ENCODE measurements at regions not wholly inside any gene's neighbourhood (a gene's known extent, or its start where the extent isn't known, plus 50 kb on each side); places are given as distances from the start of the nearest gene placed in this dataset.
"Not testable (repeated sequence)": the region's sequence is repeated elsewhere in the genome, so short reads cannot be mapped to it uniquely, and the experiment has no call there.

DNA sequence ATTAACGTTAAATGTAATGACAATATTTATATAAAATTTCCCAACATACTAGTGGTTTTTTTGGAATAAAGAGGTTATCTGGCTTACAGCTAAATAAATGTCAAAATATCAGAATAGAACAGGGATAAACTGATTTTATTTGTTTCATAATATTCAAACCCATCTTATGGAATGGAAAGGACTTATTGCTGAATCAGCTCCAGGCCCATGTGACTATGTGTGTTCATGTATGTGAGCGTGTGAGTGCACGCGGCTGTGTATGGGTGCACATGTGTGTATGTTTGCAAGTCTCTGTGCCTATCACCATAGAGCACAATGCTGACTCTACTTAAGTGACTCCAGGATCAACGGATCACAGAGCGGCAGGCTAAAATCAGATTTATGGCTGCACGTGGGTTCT lies 392.3 kb upstream of the GRM7 start:
- no peak for DNase-seq (ENCODE audit: low read depth in 1 of 2, low spot score in 1 of 2)

DNA sequence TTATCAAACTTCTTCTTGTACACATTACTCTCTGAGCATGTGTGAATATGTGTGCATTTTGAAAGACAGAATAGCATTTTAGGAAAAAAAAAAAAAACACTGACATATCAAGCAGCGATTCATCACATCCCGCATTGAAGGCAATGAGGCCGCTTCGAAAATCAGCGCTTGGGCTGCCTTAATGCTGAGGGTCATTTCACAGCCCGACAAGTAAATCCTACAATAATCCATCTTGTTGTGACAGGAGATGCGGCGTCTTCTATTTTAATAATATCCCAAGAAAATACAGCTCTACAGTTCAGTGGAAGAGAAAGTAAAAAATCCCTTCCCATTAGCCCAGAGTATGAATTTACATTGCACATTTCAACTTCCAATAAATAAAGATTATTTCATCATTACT lies 389.2 kb upstream of the GRM7 start:
- no peak for DNase-seq (ENCODE audit: low read depth in 1 of 2, low spot score in 1 of 2)

DNA sequence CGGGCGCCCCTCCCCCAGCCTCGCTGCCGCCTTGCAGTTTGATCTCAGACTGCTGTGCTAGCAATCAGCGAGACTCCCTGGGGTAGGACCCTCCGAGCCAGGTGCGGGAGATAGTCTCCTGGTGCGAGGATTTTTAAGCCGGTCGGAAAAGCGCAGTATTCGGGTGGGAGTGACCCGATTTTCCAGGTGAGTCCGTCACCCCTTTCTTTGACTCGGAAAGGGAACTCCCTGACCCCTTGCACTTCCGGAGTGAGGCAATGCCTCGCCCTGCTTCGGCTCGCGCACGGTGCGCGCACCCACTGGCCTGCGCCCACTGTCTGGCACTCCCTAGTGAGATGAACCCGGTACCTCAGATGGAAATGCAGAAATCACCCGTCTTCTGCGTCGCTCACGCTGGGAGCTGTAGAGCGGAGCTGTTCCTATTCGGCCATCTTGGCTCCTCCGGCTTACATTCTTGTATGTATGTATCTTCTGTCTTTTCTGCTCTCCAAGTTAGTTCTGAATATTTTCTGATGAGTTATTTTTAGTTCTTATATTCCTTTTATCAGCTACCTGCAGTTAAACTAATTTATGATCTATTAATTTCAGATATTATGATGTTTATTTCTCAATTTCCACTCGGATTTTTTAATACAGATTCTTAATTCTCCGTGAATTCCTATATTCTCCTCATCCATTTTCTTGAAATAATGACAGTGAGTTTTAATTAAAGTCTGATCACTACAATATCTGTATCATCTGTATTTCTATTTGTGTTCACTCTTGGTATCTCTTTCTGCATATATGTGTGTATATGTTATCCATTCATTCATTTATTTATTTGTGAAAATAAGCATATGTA lies 370.2 kb upstream of the GRM7 start:
- DNase-seq (ENCODE audit: low read depth in 1 of 2, low spot score in 1 of 2) = not testable (repeated sequence)

DNA sequence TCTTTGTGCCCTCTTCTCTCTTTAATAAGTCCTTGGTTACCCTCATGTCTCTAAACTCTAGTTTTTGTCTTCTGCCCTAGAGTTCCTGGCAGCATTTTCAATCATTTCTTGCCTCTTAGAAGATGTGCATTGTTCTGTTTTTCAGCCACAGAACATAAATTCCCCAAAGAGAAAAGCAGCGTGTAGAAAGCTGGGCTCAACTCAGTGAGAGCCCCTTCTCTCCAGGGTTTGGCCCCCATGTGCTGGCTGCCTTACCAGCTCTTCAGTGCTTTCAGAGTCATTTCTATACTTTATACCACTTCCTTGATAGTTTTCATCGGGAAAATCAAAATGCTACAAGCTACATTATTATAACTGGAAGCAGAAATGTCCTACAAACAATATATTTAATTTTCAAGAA lies 369.1 kb upstream of the GRM7 start:
- no peak for DNase-seq (ENCODE audit: low read depth in 1 of 2, low spot score in 1 of 2)

DNA sequence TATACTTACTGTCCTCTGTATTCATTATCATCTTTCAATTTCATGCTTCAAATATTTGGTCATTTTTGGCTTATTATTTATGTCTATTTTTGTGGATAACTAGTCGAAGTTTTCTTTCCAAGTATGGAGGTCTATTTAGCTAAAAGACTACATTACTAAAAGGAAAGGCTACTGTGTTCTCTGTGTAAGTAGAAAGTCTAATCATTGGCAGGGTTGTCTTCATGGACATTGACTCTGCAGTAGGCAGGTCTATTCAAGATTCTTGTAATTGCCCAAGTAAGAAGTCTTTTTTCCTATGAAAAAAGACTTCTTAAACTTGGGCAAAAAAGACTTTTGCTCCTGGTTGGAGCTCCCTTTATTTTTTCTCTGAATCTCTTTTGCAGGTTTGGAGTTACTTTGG lies 368.6 kb upstream of the GRM7 start:
- no peak for DNase-seq (ENCODE audit: low read depth in 1 of 2, low spot score in 1 of 2)

DNA sequence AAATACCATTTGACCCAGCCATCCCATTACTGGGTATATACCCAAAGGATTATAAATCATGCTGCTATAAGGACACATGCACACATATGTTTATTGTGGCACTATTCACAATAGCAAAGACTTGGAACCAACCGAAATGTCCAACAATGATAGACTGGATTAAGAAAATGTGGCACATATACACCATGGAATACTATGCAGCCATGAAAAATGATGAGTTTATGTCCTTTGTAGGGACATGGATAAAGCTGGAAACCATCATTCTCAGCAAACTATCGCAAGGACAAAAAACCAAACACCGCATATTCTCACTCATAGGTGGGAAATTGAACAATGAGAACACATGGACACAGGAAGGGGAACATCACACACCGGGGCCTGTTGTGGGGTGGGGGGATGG lies 362.0 kb upstream of the GRM7 start:
- DNase-seq (ENCODE audit: low read depth in 1 of 2, low spot score in 1 of 2) = not testable (repeated sequence)

DNA sequence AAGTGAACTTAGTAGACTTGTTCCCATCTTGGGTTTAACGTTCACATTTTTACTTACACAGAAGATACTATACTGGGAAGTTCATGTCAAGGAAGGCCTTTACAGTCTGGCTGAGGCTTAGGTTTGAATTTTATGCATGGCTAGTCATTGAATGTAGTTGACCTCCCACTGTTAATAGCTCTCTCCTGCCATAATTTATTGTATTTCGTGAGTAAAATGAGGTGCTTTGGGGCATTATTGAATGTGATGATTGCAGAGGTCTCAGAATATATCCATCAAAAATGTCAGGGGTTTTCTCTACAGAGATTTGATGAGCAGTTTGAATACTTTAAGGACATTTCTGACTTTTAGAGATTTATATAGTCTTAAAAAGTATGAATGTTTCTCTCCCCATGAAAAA lies 356.6 kb upstream of the GRM7 start:
- DNase-seq (ENCODE audit: low read depth in 1 of 2, low spot score in 1 of 2) = no peak

DNA sequence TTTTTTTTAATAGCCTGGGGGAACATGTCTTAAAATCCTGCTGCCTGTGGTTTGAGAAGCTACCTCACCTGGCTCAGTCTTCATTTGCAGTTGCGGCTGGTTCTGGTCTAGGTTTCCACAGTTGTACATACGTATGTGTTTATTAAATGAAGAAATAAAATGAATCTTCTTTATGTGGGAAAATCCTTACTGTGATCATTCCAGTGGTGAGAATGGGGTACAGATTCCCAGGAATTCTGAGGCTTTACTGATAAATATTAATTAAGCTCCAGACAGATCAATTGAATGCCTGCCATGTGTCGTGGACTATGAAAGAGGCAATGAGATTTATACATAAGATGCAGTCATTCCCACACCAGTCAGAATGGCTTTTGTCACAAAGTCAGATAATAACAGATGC lies 356.1 kb upstream of the GRM7 start:
- DNase-seq (ENCODE audit: low read depth in 1 of 2, low spot score in 1 of 2) = no peak

DNA sequence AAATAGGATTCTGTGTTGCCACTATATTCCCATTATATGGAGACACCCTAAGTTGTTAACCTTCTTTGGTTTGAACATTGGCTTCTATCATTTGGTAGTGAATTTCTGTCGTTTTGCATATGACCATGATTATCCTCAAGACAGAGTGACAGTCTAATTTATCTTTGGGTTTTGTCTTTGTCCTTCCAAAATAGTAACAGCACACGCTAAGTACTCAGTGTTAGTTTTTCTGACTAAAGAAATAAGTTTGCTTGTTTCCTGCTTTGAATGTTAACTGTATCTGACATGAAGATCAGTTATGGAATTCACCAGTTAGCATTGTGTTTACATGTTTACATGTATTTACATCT lies 352.5 kb upstream of the GRM7 start:
- no peak for DNase-seq (ENCODE audit: low read depth in 1 of 2, low spot score in 1 of 2)

DNA sequence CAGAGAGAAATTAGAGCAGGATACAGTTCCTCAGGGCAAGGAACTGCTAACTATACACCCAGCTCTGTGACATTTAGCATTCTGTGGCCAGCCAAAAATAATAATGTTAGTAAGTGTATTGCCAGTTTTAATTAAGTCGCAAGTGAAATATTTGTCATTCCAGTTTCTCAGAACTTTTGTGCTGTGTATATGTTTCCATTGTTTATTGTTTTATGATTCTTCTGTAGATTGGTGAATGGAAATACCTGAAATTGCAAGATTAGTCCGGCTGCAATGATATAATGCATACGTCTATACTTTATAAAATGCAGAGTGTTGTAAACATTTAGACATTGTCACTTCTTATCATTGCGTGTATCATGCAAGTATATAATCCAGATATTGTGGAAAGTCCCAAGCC lies 351.3 kb upstream of the GRM7 start:
- no peak for DNase-seq (ENCODE audit: low read depth in 1 of 2, low spot score in 1 of 2)

DNA sequence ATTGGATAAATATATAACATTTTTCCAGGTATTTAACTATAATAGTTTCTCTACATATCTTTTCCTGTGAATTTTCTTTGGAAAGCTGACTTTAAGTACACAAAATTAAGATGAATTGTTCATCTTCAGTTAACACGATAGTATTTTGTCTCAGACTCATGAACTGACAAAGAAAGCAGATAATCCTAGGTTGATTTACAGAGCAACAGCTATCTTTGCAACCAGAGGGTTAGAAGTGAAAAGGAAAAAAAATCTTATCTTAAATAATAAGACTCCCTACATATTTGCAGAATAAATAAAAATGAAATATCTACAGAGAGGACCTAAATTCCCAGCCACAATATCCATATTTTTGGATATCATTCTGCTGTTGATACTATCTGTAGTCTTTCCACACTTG lies 350.2 kb upstream of the GRM7 start:
- no peak for DNase-seq (ENCODE audit: low read depth in 1 of 2, low spot score in 1 of 2)

DNA sequence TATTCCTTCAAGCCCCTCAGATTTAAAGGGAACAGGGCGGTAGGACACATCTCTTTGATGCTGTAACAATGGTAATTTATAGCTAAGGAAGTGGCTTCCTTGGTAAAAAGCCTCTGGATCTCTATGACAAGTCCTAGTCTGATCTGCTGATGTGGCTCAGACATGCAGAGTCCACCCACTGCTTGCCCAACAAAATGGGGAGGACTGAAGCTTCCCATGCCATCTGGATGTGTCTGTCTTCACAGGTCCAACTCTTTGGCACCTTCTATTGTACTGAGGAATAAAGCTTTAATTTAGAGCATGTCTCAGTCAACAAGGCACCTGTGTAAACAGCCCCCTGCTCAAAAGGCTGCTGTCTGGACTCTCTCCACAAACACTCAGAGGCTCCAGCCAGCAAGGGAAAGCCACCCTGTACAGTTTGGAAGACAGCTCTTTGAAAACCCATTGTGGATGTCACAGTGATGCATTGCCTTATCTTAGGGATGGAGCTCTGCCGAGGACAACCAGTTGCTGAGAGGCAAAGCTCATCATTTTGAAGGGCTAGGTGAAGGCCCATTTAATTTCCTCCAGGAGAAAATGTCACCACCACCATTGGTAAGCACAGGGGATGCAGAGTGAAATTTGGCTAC lies 348.6 kb upstream of the GRM7 start:
- no peak for DNase-seq (ENCODE audit: low read depth in 1 of 2, low spot score in 1 of 2)

DNA sequence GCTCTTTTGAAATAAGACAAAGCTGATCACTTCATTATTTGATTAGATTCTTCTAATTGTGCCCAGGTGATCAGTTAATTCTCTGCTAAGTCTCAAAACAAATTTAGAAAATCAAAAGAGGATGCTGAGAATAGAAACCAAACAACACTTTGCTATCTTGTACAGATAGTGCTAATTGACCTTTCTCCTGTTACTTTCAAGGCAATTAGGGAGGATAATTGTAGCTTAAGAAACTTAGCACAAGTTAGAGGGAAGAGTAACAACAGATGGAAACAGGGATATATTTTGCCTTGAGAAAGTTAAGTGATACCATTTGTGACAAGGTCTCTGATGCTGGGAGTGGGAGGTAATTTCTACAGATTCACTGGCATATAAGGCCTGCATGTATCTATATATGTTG lies 344.8 kb upstream of the GRM7 start:
- no peak for DNase-seq (ENCODE audit: low read depth in 1 of 2, low spot score in 1 of 2)

DNA sequence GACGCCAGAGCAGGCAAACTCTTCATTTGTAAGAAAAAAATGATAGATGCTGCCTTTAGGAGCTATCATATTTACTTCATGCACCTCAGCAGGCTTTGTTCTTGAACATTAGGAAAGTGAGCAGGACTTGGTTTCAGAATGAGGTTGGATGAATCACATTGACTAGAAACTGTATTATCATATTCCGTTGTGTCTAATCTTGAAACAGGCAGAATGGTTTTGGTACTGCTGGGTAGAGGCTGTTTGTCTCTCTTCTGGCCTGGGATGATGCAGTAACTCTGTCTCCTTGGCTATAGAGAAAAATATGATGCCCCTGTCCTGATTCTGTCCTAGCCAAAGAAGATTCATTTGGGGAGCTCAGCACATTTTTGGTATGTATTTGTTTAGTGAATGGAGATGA lies 344.2 kb upstream of the GRM7 start:
- DNase-seq (ENCODE audit: low read depth in 1 of 2, low spot score in 1 of 2) = no peak

DNA sequence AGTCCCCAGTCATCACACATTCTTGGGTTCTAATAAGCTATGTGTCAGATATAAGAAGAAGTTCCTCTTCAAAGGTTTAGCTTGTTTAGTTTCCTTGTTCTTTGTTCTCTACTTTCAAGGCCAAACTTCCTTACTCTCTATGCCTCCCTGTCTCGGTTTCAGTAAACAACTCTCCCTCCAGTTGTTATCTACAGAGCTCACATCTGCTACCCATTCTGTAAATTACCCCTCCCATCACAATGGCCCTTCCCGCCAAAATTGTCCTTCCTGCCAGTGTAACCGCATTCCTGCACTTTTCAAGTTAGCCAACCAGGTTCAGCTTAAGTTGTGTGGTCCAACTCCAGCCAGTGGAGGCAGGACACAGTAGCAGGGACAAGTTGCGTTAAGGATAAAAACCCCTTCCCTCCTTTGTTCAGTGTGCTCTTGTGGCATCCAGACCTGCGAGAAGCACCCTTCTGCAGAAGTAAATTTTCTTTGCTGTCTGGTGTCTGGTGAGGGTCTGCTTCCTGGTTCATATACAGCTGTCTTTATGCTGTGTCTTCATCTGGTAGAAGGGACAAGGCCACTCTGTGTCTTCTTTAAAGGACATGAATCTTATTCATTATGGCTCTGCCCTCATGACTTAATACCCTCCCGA lies 342.1 kb upstream of the GRM7 start:
- DNase-seq (ENCODE audit: low read depth in 1 of 2, low spot score in 1 of 2) = no peak

DNA sequence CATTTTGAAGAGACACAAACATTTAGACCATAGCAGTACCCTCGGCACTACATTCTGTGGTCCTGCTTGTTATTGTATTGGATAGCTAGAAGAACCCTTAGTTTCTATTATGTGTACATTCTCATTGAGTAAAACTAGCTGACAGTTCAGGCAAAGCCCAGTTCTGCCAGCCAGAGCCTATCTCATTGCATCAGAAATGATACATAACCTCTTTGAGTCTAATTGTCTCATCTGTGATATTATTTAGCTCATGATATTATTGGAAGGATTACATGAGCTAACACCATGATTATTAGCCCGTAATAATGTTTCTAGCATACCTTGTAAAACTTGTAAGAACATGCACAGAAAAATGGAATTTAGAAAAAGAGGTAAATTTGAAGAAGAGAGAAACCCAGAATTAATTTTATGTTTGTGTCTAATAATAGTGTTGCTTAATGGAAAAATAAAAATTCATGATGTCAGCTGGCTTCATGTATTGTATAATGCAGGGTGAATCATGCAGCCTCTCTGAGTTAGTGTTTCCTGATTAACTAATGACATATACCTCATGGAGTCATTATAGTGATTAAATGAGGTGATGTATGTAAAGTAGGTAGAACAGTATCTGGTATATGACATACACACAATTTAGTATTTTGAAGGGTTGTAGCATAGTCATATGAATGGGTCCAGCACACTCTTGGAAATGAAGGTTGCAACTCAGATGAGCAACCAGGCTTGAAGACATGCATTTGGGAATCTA lies 339.4 kb upstream of the GRM7 start:
- no peak for DNase-seq (ENCODE audit: low read depth in 1 of 2, low spot score in 1 of 2)

DNA sequence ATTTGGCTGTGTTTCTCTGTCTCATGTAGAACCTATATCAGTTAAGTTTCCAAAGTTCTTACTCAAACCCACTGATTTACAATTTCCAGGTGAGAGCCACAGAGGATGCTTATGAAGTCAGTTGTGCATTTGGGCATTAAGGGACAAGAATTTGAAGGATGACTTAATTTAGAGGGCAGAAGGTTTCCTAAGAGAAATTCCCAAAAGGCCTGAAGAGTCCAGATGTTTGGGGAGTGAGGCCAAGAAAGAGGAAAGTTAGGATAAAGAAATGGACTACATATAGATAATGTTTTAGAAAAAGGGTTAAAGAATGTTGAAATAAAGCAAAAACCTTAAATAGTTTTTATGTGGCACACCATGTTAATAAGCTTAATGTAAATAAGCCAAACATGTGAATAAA lies 338.7 kb upstream of the GRM7 start:
- DNase-seq (ENCODE audit: low read depth in 1 of 2, low spot score in 1 of 2) = no peak

DNA sequence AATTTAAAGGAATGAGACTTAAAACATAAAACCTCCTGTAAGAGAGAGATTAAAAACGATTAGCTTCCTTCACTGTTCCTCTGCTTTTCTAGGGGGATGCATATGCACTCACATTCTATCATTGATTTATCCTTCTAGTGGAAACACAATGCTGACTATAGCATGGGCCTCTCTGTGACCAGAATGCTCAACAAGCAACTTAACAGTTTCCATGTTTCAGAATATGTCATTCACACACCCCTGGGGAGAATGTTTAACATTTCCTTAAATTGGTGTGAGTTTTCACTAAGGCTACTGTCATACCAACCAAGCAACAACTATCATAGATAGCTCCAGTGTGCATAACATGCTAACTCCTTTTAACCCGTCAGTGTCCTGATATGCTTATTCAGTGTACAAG lies 337.9 kb upstream of the GRM7 start:
- no peak for DNase-seq (ENCODE audit: low read depth in 1 of 2, low spot score in 1 of 2)

DNA sequence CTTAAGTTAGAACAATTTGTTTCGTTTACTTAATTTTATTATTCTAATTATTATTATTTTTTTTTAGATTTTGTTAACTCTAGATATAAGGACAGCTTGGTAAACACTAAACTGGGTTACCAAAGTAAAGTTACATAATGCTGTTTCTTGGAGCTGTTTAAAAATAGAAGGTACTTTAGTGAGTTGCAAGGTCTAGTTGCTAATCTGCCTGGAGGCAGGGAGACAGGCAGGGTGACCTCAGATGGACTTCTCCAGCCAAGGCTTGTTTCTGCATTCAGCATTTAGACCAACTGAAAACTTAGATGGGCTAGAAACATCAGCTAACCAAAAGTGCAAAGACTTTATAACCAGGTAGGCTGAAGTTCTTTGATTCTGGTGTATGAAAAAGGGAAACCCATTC lies 336.4 kb upstream of the GRM7 start:
- no peak for DNase-seq (ENCODE audit: low read depth in 1 of 2, low spot score in 1 of 2)

DNA sequence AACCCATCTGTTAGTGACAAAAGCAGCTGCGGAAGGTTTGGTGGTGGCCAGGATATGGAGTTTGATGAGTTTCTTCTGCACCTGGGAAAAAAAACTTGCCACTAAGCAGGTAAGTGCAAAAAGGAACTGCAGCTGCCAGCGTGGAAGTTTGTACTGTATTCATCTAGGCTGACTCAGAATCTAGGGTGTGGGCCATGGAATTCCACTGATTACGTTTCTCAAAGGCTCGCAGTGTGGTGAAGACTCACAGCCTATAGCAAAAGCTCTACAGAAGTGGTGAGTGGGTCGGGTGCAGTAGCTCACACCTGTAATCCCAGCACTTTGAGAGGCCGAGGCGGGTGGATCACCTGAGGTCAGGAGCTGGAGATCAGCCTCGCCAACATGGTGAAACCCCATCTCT lies 334.6 kb upstream of the GRM7 start:
- DNase-seq (ENCODE audit: low read depth in 1 of 2, low spot score in 1 of 2) = no peak

DNA sequence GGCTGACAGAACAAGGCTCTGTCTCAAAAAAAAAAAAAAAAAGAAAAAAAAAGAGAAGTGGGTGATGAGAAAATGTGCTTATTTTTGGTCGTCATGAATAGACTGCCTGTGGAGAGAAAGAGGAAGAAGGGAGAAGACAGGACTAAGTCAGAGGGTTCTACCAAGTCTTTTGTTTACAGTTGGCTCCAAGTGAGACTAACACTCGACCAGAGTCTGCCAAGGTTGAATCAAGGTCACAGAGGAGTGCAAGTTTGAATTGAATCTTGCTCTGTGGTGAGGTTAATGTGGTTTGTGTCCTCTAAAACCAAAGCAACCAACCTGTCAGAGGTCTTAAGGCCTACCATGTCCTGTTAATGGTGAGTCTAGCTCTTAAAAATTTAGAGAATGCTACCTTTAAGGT lies 334.1 kb upstream of the GRM7 start:
- DNase-seq (ENCODE audit: low read depth in 1 of 2, low spot score in 1 of 2) = no peak

DNA sequence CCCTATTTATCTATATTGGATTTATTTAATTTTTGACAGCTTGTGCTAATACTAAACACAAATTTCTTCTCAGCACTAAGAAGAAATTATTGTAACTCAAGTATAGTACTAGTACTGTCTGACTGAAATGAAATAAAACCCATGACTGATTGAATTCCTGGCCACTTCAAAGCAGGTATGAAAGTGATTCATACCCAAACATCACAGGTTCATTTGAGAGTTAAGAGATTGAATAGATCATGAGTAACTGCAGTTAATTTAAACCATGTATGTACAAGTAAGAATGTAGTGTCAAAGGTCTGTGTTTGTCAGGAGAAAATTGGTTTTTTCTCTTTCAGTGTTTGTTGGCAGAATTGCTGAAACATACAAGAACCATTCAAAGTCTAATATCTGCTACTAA lies 332.0 kb upstream of the GRM7 start:
- no peak for DNase-seq (ENCODE audit: low read depth in 1 of 2, low spot score in 1 of 2)
